ENCODE measurements at regions not wholly inside any gene's neighbourhood (a gene's known extent, or its start where the extent isn't known, plus 50 kb on each side); places are given as distances from the start of the nearest gene placed in this dataset.
"Not testable (repeated sequence)": the region's sequence is repeated elsewhere in the genome, so short reads cannot be mapped to it uniquely, and the experiment has no call there.

DNA sequence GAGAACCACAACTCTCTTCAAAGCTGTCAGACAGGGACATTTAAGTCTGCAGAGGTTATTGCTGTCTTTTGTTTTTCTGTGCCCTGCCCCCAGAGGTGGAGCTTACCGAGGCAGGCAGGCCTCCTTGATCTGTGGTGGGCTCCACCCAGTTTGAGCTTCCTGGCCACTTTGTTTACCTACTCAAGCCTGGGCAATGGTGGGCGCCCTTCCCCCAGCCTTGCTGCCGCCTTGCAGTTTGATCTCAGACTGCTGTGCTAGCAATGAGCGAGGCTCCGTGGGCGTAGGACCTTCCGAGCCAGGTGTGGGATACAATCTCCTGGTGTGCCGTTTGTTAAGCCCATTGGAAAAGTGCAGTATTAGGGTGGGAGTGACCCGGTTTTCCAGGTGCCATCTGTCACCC, 822.1 kb downstream of the KCNMA1 start:
- TF ChIP-seq, protein P1, sequence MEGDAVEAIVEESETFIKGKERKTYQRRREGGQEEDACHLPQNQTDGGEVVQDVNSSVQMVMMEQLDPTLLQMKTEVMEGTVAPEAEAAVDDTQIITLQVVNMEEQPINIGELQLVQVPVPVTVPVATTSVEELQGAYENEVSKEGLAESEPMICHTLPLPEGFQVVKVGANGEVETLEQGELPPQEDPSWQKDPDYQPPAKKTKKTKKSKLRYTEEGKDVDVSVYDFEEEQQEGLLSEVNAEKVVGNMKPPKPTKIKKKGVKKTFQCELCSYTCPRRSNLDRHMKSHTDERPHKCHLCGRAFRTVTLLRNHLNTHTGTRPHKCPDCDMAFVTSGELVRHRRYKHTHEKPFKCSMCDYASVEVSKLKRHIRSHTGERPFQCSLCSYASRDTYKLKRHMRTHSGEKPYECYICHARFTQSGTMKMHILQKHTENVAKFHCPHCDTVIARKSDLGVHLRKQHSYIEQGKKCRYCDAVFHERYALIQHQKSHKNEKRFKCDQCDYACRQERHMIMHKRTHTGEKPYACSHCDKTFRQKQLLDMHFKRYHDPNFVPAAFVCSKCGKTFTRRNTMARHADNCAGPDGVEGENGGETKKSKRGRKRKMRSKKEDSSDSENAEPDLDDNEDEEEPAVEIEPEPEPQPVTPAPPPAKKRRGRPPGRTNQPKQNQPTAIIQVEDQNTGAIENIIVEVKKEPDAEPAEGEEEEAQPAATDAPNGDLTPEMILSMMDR (IDR thresholded peaks at IDR 0.05): not testable (repeated sequence)
- not testable (repeated sequence) for TF ChIP-seq POLR2A (IDR thresholded peaks at IDR 0.05; ENCODE audit: low read depth); EP300 (IDR thresholded peaks at IDR 0.05); POLR2AphosphoS5 (IDR thresholded peaks at IDR 0.05)

Measured in esophagus muscularis mucosa (tissue), 4 donors.